ENCODE measurements at regions not wholly inside any gene's neighbourhood (a gene's known extent, or its start where the extent isn't known, plus 50 kb on each side); places are given as distances from the start of the nearest gene placed in this dataset.
"Not testable (repeated sequence)": the region's sequence is repeated elsewhere in the genome, so short reads cannot be mapped to it uniquely, and the experiment has no call there.

DNA sequence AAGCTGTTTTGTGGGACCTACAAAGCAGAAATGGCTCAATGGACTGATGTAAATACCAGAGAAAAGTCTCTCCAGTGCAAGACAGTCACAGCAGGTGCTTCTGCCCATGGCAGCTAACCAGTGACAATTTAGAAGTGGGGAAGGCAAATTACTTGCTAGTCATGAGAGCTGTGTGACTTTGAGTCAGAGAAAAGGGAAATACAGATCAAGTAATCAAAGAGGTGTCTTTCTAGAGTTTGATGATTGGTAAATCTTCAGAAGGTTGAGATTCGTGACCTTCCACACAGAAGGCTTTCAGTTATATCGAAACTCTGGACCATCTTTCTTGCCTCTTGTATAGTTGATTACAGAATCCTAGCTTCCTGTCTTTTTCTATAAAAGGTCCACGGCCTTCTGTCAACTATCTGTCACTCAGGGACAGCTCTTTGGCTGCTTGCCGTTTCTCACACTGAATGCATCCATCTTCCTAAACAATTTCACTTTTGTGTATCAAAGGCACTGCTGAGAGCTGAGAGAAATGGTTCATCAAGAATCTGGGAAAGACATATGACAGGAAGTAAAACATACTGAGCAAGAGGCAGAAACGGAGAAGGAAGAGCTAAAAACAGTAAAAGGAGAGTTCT lies 993.9 kb upstream of the ACO1 start:
- H3K4me3 ChIP-seq (ENCODE audit: low read depth, low read length), result no peak overlapping the region
- no peak for DNase-seq (ENCODE audit: low read depth)
- TF ChIP-seq CTCF (IDR thresholded peaks at IDR 0.05; ENCODE audit: insufficient read depth, low read length), result no peak

GRCh38 chr9:31393240-31393639 lies 991.2 kb upstream of the ACO1 start:
- no peak for DNase-seq (ENCODE audit: low read depth)
- H3K4me3 ChIP-seq (ENCODE audit: low read depth, low read length), result no peak overlapping the region
- TF ChIP-seq CTCF (IDR thresholded peaks at IDR 0.05; ENCODE audit: insufficient read depth, low read length), result no peak

DNA sequence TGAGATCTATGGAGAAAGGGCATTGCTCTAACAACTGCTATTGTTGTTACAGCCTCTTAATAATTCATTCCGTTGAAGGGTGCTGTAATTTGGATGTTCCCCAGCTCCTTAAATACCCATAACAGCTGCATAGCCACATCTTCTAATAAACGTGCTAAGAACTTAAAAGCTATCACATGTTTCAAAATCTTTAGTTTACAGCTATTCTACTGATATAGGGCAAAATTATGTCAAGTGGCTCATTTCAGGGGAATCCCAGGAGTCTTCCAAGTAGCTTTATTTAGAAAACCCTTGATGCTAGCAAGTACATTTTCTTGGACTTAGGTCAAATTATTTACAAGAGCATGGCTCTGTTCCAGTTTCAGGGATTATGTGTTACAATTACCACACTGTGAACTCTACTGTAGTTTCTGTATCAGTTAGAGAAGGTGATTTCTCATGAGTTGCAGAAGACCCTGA lies 990.4 kb upstream of the ACO1 start:
- no peak for TF ChIP-seq CTCF (IDR thresholded peaks at IDR 0.05; ENCODE audit: insufficient read depth, low read length)
- no peak for DNase-seq (ENCODE audit: low read depth)
- no peak overlapping the region for H3K4me3 ChIP-seq (ENCODE audit: low read depth, low read length)

DNA sequence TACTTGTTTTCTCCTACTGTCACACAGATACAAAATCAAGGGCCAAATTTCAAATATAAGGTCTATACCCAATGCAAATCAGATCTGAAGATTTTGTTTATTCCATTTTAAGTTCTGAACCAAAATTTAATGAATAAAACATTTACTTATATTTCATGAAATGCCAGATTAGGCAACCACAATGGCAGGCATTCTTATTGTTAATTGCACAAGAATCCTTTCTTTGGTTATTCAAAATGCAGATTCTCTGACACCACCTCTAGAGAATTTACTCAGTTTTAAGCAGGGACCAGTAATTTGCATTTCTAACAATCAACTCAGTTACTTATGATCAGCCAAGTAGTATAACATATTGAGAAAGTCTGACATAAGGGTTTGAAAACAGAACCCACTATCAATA lies 972.4 kb upstream of the ACO1 start:
- TF ChIP-seq CTCF (IDR thresholded peaks at IDR 0.05; ENCODE audit: insufficient read depth, low read length), result no peak
- no peak overlapping the region for H3K4me3 ChIP-seq (ENCODE audit: low read depth, low read length)
- DNase-seq (ENCODE audit: low read depth), result no peak

DNA sequence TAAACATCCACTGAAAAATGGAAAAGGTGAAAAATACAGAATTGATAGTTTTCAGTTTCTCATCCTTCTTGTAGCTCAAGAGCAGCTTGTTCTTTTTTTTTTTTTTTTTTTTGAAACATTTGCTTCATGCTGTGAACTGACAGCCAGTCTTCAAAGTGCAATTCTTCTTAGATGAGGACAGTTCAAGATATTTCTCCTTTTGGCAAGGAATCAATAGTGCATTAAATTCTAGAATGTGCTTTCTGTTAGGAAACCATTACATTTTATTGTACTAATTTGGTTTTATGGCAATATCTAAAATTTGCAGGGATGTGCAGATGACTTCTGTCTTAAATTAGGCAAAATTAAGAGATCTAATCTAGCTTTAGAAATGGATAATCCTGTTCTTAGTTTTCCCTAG lies 969.3 kb upstream of the ACO1 start:
- DNase-seq (ENCODE audit: low read depth), result no peak
- no peak overlapping the region for H3K4me3 ChIP-seq (ENCODE audit: low read depth, low read length)
- no peak for TF ChIP-seq CTCF (IDR thresholded peaks at IDR 0.05; ENCODE audit: insufficient read depth, low read length)

GRCh38 chr9:31418419-31418818 lies 966.0 kb upstream of the ACO1 start:
- TF ChIP-seq CTCF (IDR thresholded peaks at IDR 0.05; ENCODE audit: insufficient read depth, low read length), result no peak
- no peak for DNase-seq (ENCODE audit: low read depth)
- H3K4me3 ChIP-seq (ENCODE audit: low read depth, low read length), result no peak overlapping the region

GRCh38 chr9:31443630-31444457 lies 940.6 kb upstream of the ACO1 start:
- H3K4me3 ChIP-seq (ENCODE audit: low read depth, low read length); DNase-seq (ENCODE audit: low read depth): not testable (repeated sequence)
